ENCODE measurements at regions not wholly inside any gene's neighbourhood (a gene's known extent, or its start where the extent isn't known, plus 50 kb on each side); places are given as distances from the start of the nearest gene placed in this dataset.

DNA sequence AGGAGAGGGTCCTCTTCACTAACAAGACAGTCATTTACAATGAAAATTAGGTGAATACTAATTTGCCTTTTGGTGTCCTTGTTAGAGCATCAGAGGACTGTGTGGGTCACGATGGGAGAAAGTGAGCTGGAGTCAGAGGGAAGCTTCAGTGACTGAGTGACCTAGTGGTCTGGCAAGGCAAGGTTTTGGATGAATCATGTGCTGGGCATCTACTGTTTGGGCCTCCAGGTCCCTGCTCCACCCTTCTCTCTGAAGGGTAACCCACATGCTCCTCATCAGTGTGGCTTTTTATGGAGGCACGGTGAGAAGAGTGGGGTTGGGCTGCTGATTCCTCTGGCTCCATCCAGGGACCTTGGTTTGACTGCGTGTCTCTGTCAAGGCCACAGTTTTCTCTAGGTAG lies 60.5 kb upstream of the EXOC2 start:
- no peak for DNase-seq

DNA sequence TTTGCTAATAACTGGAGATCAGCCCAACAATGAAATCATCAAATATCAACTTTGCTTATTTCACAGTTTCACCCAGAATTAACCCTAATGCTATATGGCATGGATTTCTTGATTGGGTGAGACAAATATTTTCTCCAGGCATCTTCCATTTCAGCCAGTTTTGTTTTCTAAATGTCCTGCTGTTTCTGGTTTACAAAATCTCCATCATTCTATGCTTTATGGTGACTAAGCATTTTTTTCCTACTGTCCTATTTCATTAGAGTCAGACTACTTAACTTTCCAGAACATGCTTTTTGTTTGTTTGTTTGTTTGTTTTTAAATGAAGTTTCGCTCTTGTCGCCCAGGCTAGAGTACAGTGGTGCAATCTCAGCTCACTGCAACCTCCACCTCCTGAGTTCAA lies 59.5 kb upstream of the EXOC2 start:
- no peak for DNase-seq

DNA sequence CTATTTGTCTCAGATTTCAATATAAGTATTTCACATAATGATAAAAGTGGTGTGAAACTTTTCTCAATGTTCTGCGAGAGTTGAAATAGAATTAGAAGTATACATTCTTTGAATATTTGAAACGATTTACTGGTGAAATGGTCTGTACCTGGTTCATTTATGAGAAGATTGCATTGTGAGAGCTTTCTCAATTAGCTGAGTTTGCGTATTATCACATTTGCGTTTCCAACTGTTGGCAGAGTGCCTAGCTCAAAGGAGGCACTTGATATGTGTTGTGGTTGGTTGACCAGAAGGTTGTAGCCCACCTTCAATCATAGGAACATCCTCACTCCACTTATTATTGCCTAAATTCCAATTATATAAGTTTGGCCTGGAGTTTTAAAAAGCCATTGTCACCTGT lies 58.8 kb upstream of the EXOC2 start:
- no peak for DNase-seq

DNA sequence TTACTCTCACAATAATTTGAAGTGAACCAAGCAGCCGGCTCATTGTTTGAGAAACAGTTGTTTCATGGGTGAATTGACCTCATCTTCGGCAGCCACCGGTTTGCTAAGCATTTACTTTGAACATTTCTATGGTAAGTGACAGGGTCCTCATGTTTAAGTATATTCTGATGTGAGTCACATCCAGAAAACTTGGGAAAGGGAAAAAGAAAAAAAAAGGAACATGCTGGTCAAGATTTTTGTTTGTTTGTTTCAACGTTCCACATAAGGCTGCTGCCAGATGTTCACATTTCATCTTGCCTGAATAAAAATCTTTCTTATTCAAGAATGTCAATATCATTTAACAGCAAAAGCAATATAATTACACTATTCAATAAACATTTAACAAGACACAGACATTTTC lies 55.0 kb upstream of the EXOC2 start:
- no peak for DNase-seq

DNA sequence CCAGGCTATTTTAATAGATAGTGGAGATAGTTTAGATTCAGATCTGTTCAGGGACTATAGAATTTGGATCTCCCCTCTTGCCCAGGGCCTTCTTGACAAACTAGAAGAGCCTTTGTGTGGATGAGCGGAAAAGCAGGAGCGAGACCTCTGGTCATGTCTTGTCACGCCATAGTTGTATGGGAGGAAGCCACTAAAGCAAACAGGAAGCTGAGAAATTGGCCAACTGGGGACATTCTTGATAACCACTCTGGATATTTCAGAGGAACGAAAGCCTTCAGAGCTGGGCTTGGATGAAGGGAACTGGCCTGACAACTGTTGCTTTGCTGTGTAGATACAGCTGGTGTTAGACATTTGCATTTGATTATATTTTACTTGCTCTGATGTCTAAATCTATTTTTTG lies 54.1 kb upstream of the EXOC2 start:
- DNase-seq, result no peak

DNA sequence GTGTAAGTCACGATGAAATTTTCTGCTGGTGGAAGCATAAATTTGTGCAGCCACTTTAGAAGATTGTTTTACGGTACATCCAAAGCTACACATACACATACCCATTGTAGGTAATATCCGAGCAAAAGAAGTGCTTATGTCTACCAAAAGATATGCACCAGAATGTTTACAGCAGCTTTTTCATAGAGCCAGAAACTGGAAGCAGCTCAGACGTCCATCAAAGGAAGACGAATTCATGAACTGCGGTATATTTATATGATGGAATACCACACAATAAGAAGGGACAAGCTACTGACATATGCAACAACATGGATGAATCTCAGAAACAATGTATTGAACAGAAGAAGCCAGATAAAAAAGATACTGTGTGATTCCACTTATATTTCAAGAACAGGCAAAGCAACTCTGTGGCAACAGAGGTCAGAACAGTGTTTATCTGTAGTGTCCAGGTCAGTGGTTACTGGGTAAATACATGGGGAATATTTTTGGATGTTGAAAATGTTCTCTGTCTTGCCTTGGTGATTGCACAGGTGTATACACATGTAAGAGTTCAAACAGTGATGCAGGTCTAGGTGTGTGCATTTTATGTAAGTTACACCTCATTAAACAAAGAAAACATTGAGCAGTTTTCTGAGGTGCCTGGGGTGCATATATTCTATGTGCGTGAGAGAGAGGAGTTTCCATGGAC lies 51.9 kb upstream of the EXOC2 start:
- DNase-seq, result no peak

DNA sequence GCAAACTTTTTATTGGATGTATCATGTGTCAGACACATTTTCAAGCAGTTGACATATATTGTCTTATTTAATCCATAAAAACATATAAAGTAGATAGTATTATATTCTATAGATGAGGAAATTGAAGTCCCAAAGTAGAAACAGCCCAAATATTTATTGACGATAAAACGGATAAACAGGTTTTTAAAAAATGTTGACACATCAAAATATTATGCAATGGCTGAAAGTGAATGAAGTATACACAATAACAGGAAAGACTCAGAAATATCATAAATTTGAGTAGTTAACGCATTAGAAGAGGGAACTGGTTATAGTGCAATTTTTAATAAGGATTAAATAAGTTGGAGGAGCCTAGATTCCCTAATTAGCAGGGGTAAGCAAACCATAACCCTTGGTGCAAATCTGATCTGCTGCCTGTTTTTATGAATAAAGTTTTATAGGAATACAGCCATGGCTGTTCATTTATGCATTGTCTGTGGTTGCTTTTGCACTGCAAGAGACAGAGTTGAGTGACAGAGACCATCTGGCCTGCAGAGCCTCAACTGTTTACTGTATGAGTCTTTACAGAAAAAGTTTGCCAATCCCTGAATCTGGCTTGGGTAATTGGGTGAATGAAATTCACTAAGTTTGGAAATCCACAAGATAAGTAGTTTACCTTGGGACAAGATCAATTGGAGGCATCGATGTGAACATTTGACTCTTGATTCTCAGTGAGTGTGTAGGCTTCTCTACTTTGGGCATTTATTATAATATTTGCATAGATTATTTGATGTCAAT lies 50.6 kb upstream of the EXOC2 start:
- no peak for DNase-seq

All from fibroblast of skin of scalp (primary cell).